ENCODE measurements at regions not wholly inside any gene's neighbourhood (a gene's known extent, or its start where the extent isn't known, plus 50 kb on each side); places are given as distances from the start of the nearest gene placed in this dataset.

GRCh38 chr5:19189176-19189575, 798.8 kb downstream of the CDH18 start:
- no peak for TF ChIP-seq ZNF785 (CRISPR knock-in tag; IDR thresholded peaks at IDR 0.05)
- no peak for TF ChIP-seq CSDE1 (IDR thresholded peaks at IDR 0.05)
- TF ChIP-seq BRCA1 (IDR thresholded peaks at IDR 0.05), result no peak
- TF ChIP-seq BRCA1 (CRISPR knock-in tag; IDR thresholded peaks at IDR 0.05), result no peak
